Hepatocyte (in vitro differentiated cells): ENCODE measurements at regions not wholly inside any gene's neighbourhood (a gene's known extent, or its start where the extent isn't known, plus 50 kb on each side); places are given as distances from the start of the nearest gene placed in this dataset.

ENCODE experiments used
- DNase-seq: peaks from one replicate; pipeline ENCODE4 v3.0.0-alpha.2; 2016; ENCODE audit warnings: low spot score
- H2AFZ ChIP-seq: fragments of 200-600 bp; sonication (generic); 2 replicates; pipeline ENCODE4 v1.6.0; 2016; ENCODE audit warnings: antibody characterized with exemption, mild to moderate bottlenecking
- H3K27ac ChIP-seq: fragments of 200-600 bp; sonication (generic); 2 replicates; pipeline ENCODE4 v1.5.1; 2016; ENCODE audit warnings: mild to moderate bottlenecking
- H3K27me3 ChIP-seq: fragments of 200-600 bp; sonication (generic); 2 replicates; pipeline ENCODE4 v1.6.1; 2016
- H3K36me3 ChIP-seq: fragments of 200-600 bp; sonication (generic); replicated peaks from 2 replicates; pipeline ENCODE4 v1.5.1; 2016; ENCODE audit warnings: low read depth; ENCODE audit not compliant: insufficient read depth
- H3K4me1 ChIP-seq: fragments of 200-600 bp; sonication (generic); 2 replicates; pipeline ENCODE4 v1.5.1; 2016; ENCODE audit warnings: mild to moderate bottlenecking, moderate library complexity; ENCODE audit not compliant: insufficient read depth
- H3K4me2 ChIP-seq: fragments of 200-600 bp; sonication (generic); 2 replicates; pipeline ENCODE4 v1.6.0; 2016
- H3K4me3 ChIP-seq: fragments of 200-600 bp; sonication (generic); 2 replicates; pipeline ENCODE4 v1.5.1; 2016; ENCODE audit warnings: mild to moderate bottlenecking
- H3K79me2 ChIP-seq: fragments of 200-600 bp; sonication (generic); 2 replicates; pipeline ENCODE4 v1.6.0; 2017; ENCODE audit warnings: mild to moderate bottlenecking
- H3K9me2 ChIP-seq: fragments of 200-600 bp; sonication (generic); replicated peaks from 2 replicates; pipeline ENCODE4 v1.6.0; 2017; ENCODE audit warnings: mild to moderate bottlenecking; ENCODE audit not compliant: insufficient read depth
- H3K9me3 ChIP-seq: fragments of 200-600 bp; sonication (generic); 2 replicates; pipeline ENCODE4 v1.5.1; 2016; ENCODE audit warnings: low read depth, mild to moderate bottlenecking
- H4K20me1 ChIP-seq: fragments of 200-600 bp; sonication (generic); 2 replicates; pipeline ENCODE4 v1.6.0; 2016; ENCODE audit warnings: mild to moderate bottlenecking; ENCODE audit not compliant: insufficient read depth, poor library complexity, severe bottlenecking
- EZH2 ChIP-seq: fragments of 200-600 bp; sonication (generic); IDR thresholded peaks from 2 replicates; pipeline ENCODE4 v1.6.1; 2016; ENCODE audit warnings: antibody characterized with exemption, mild to moderate bottlenecking, borderline replicate concordance
- EZH2phosphoT487 ChIP-seq: fragments of 200-600 bp; sonication (generic); IDR thresholded peaks from one replicate; pipeline ENCODE4 v1.6.1; 2018; ENCODE audit warnings: antibody characterized with exemption, mild to moderate bottlenecking, low read depth, moderate library complexity; ENCODE audit not compliant: unreplicated experiment, severe bottlenecking
- WGBS: methylation state at CpG from one replicate; pipeline ENCODE4 v1.1.6; 2016; ENCODE audit warnings: low lambda C conversion rate; ENCODE audit errors: missing lambda C conversion rate; 5-methylcytosine and 5-hydroxymethylcytosine counted together
- TF ChIP-seq, protein P1 (sequence below): fragments of 200-600 bp; sonication (generic); IDR thresholded peaks from 2 replicates; pipeline ENCODE4 v1.5.1; 2016; ENCODE audit warnings: antibody characterized with exemption, mild to moderate bottlenecking; ENCODE audit not compliant: poor library complexity

DNA sequence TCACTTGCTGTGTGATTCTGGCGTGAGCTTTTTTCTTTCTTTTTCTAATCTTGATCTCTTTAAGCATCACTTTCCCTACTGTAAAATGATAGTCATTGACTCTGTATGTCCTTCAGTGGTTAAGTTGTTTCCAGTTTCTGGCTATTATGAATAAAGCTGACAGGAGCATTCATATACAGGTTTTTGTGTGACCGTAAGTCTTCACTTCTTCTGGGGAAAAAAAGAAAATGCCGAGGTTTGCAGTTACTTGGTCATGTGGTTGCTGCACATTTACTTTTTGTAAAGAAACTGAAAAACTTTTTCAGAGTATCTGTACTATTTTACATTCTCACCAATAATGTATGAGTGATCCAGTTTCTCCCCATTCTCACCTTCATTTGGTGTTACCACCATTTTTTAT lies 247.4 kb upstream of the RBMS3 start:
- Histone ChIP-seq H4K20me1 (no peaks in the 10 kb centered on the region), H2AFZ (no peak overlapping the region), H3K4me1 (no peaks in the 10 kb centered on the region), H3K27me3 (no peaks in the 10 kb centered on the region), H3K9me2 (no peaks in the 10 kb centered on the region), H3K4me3 (no peak overlapping the region), H3K79me2 (no peaks in the 10 kb centered on the region), H3K36me3 (no peaks in the 10 kb centered on the region), H3K4me2 (no peak overlapping the region), H3K27ac (no peak overlapping the region), H3K9me3 (no peaks in the 10 kb centered on the region)
- TF ChIP-seq EZH2phosphoT487 (no peak), EZH2 (no peak)
- TF ChIP-seq, protein P1, sequence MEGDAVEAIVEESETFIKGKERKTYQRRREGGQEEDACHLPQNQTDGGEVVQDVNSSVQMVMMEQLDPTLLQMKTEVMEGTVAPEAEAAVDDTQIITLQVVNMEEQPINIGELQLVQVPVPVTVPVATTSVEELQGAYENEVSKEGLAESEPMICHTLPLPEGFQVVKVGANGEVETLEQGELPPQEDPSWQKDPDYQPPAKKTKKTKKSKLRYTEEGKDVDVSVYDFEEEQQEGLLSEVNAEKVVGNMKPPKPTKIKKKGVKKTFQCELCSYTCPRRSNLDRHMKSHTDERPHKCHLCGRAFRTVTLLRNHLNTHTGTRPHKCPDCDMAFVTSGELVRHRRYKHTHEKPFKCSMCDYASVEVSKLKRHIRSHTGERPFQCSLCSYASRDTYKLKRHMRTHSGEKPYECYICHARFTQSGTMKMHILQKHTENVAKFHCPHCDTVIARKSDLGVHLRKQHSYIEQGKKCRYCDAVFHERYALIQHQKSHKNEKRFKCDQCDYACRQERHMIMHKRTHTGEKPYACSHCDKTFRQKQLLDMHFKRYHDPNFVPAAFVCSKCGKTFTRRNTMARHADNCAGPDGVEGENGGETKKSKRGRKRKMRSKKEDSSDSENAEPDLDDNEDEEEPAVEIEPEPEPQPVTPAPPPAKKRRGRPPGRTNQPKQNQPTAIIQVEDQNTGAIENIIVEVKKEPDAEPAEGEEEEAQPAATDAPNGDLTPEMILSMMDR, result no peak
- WGBS, result 94% methylated on average over 3 of the region's 3 CpGs
- DNase-seq, result no peak

DNA sequence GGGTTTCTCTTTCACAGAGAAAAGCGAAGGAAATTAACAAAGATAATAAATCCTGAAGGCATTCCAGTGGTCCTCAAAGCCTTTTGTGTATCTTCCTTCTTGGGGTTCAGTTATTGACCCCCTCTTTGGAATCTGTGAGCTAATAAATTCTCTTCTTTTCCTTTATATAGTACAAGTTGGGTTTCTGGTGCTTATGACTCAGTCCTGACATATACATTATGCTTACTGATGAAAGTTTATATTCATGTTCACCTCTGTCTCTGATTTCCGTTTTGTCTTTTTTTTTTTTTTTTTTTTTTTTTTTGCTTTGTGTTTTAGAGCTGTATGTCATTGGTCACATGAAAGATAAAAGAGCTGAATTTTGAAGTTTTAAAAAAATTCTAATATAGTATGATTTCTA lies 230.7 kb upstream of the RBMS3 start:
- TF ChIP-seq, protein P1, result no peak
- TF ChIP-seq EZH2 (no peak), EZH2phosphoT487 (no peak)
- Histone ChIP-seq H3K79me2 (no peaks in the 10 kb centered on the region), H3K9me3 (no peaks in the 10 kb centered on the region), H3K4me3 (no peak overlapping the region), H3K27me3 (no peaks in the 10 kb centered on the region), H2AFZ (no peak overlapping the region), H3K27ac (no peak overlapping the region), H3K4me1 (no peaks in the 10 kb centered on the region), H4K20me1 (no peaks in the 10 kb centered on the region), H3K4me2 (no peak overlapping the region), H3K9me2 (no peaks in the 10 kb centered on the region), H3K36me3 (no peaks in the 10 kb centered on the region)
- 77% methylated on average over 2 of the region's 2 CpGs for WGBS
- DNase-seq, result no peak

DNA sequence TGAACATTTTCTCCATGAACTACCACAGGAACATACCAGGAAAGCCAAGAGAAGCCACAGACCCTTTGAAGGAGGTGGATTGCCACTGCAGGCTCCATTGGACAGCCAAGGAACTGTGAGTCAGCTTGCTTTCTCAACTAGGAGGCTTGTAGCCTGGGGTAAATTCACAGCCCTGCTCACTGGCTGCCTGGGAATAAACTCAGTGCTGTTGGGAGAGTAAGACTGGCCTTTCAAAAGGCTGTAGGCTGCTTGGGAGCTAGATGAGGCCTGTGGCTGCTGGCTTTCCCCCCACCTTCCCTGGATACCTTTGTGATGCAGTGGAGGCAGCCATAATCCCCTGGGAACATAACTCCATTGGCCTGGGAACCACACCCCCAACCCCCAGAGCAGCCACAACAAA lies 223.5 kb upstream of the RBMS3 start:
- H3K4me3 ChIP-seq, result no peak overlapping the region
- no peaks in the 10 kb centered on the region for H3K9me3 ChIP-seq
- no peaks in the 10 kb centered on the region for H3K79me2 ChIP-seq
- H3K27ac ChIP-seq, result no peak overlapping the region
- H3K27me3 ChIP-seq, result no peaks in the 10 kb centered on the region
- no peak for DNase-seq
- H4K20me1 ChIP-seq, result no peaks in the 10 kb centered on the region
- no peaks in the 10 kb centered on the region for H3K9me2 ChIP-seq
- no peak overlapping the region for H3K4me2 ChIP-seq
- no peak overlapping the region for H2AFZ ChIP-seq
- TF ChIP-seq, protein P1, result no peak
- TF ChIP-seq EZH2 (no peak), EZH2phosphoT487 (no peak)
- no peaks in the 10 kb centered on the region for H3K4me1 ChIP-seq
- no peaks in the 10 kb centered on the region for H3K36me3 ChIP-seq

DNA sequence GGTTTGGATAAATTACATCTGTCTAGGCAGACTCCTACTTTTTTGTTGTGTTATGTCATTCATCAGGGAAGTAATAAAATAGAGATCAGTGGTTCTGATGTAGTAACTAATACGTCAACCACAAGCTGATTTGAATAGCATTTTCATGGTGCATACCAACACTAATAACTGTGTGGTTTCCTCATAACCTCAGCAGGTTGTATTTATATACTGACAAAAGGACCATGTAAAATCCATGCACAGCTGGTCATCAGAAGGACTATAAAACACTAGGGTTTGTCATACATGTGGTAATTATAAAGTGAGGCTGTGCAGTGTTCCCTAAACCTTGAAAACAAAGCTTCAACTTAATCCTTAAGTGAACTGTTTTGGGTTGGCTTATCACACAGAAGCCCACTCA lies 216.8 kb upstream of the RBMS3 start:
- TF ChIP-seq EZH2phosphoT487 (no peak), EZH2 (no peak)
- TF ChIP-seq, protein P1, result no peak
- Histone ChIP-seq H3K4me3 (no peak overlapping the region), H3K9me3 (no peaks in the 10 kb centered on the region), H3K9me2 (no peaks in the 10 kb centered on the region), H3K36me3 (no peaks in the 10 kb centered on the region), H4K20me1 (no peaks in the 10 kb centered on the region), H3K27me3 (no peaks in the 10 kb centered on the region), H2AFZ (no peak overlapping the region), H3K27ac (no peak overlapping the region), H3K4me1 (no peaks in the 10 kb centered on the region), H3K4me2 (no peak overlapping the region), H3K79me2 (no peaks in the 10 kb centered on the region)
- DNase-seq, result no peak
- WGBS, result 46% methylated on average over 1 of the region's 1 CpG
